Cardiac muscle cell (in vitro differentiated cells and primary cell): ENCODE measurements at regions not wholly inside any gene's neighbourhood (a gene's known extent, or its start where the extent isn't known, plus 50 kb on each side); places are given as distances from the start of the nearest gene placed in this dataset.

Source experiments
- DNase-seq, 2 donors: peaks; one replicate each; pipeline versions ENCODE4 v3.0.0 to v3.0.0-alpha.2; 2010 to 2017; ENCODE audit warnings: low read depth in 1 of 2, low spot score in 1 of 2
- H3K27ac ChIP-seq: fragments of 200-600 bp; sonication (generic); 2 replicates; pipeline ENCODE4 v1.5.1; 2016
- H3K27me3 ChIP-seq: fragments of 200-600 bp; sonication (generic); 2 replicates; pipeline ENCODE4 v1.6.0; 2016; ENCODE audit warnings: control low read depth
- H3K36me3 ChIP-seq: fragments of 200-600 bp; sonication (generic); 2 replicates; pipeline ENCODE4 v1.5.1; 2016; ENCODE audit warnings: control low read depth
- H3K4me1 ChIP-seq: fragments of 200-600 bp; sonication (generic); 2 replicates; pipeline ENCODE4 v1.8.1; 2017; ENCODE audit warnings: low read depth, mild to moderate bottlenecking, mixed run types
- H3K4me3 ChIP-seq: fragments of 200-600 bp; sonication (generic); 2 replicates; pipeline ENCODE4 v1.5.1; 2016; ENCODE audit warnings: mild to moderate bottlenecking
- H3K9me3 ChIP-seq: fragments of 200-600 bp; sonication (generic); 2 replicates; pipeline ENCODE4 v1.5.1; 2017; ENCODE audit warnings: low read depth, mild to moderate bottlenecking, control low read depth
- TF ChIP-seq, protein P1 (sequence below): IDR thresholded peaks from 2 replicates; pipeline ENCODE4 v1.5.1; 2012; ENCODE audit warnings: low read depth, mild to moderate bottlenecking, low read length

DNA sequence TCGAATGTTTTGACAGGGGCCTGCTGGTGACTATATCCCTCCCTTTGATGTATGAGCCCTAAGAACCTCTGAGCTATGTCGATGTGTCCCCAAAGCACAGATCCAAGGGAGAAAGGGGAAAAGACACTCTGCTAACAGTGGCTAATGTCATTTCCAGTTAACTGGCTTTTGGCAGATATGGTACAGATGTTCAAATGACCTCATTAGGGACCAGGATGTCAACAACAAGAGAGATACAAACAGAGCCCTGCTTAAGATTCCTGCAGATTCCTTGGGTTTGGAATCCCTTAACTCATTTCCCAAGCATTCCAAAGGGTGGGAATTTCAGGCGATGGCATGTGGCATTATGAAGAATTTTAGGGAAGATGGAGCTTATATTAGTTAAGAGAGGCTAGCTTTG lies 517.3 kb downstream of the SOX6 start:
- TF ChIP-seq, protein P1, sequence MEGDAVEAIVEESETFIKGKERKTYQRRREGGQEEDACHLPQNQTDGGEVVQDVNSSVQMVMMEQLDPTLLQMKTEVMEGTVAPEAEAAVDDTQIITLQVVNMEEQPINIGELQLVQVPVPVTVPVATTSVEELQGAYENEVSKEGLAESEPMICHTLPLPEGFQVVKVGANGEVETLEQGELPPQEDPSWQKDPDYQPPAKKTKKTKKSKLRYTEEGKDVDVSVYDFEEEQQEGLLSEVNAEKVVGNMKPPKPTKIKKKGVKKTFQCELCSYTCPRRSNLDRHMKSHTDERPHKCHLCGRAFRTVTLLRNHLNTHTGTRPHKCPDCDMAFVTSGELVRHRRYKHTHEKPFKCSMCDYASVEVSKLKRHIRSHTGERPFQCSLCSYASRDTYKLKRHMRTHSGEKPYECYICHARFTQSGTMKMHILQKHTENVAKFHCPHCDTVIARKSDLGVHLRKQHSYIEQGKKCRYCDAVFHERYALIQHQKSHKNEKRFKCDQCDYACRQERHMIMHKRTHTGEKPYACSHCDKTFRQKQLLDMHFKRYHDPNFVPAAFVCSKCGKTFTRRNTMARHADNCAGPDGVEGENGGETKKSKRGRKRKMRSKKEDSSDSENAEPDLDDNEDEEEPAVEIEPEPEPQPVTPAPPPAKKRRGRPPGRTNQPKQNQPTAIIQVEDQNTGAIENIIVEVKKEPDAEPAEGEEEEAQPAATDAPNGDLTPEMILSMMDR = no peak
- Histone ChIP-seq H3K36me3 (no peaks in the 10 kb centered on the region), H3K27me3 (no peaks in the 10 kb centered on the region), H3K27ac (no peak overlapping the region), H3K9me3 (no peaks in the 10 kb centered on the region), H3K4me1 (peaks cover 3% of the 10 kb centered on the region), H3K4me3 (no peak overlapping the region)
- DNase-seq = no peak

DNA sequence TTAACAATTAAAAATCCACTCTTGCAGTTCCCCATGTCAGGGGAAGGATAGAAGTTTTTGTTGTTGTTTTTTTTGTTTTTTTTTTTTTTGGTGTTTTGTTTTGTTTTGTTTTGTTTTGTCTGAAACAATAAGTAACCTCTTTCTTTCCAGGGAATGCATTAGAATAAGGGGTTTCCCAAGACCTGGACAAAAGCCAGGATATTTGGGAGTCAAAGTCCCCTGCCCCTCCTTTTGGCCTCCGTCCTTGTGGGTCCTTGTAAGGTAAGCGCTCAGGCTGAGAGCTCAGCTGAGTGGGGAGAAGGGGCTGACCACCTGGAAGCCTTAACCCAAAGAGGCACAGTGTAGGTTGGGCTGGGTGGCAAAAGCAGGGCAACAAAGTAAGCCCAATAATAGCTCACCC lies 515.4 kb downstream of the SOX6 start:
- Histone ChIP-seq H3K9me3 (no peaks in the 10 kb centered on the region), H3K36me3 (no peaks in the 10 kb centered on the region), H3K27me3 (no peaks in the 10 kb centered on the region), H3K4me3 (no peak overlapping the region), H3K27ac (no peak overlapping the region), H3K4me1 (peaks cover 3% of the 10 kb centered on the region)
- TF ChIP-seq, protein P1 = no peak
- DNase-seq = no peak

DNA sequence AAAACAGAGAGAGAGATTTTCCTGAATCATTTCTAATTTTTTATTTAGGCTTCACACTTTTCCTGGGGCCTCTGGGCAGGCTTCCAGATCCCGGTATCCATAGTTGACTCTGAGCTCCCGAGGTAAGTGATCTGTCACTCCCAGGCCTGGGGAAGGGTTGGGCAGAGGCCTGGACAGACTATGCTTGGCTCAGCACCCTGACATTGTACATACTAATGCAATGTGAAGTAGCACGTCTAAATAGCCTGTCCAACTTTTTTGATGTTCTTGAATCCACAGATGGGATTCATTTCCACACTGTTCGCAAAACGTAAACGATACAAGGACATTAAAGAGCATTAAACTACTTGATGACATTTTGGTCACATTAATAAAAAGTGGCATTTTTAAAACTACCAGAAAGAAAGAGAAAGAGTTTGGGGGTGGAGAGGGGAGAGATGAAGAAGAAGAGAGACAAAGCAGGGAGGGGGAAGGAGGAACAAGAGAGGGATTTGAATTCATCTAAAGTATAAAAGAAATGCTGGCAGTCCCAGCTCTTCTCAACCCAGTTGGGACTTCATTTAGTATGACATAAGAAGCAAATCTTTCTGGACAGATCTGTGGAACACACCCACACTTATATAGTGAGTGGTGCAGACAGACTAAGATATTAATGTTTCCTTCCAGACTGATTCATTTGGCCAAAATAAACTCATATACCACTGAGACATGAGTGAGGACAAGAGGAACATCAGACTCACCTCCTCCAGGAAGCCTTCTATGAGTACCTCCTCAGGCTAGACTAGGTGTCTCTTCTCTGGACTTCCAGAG lies 514.2 kb downstream of the SOX6 start:
- no peaks in the 10 kb centered on the region for H3K27me3 ChIP-seq
- DNase-seq = peak in 1 of 2 donors; percentile 31
- H3K4me1 ChIP-seq = peaks cover 3% of the 10 kb centered on the region

DNA sequence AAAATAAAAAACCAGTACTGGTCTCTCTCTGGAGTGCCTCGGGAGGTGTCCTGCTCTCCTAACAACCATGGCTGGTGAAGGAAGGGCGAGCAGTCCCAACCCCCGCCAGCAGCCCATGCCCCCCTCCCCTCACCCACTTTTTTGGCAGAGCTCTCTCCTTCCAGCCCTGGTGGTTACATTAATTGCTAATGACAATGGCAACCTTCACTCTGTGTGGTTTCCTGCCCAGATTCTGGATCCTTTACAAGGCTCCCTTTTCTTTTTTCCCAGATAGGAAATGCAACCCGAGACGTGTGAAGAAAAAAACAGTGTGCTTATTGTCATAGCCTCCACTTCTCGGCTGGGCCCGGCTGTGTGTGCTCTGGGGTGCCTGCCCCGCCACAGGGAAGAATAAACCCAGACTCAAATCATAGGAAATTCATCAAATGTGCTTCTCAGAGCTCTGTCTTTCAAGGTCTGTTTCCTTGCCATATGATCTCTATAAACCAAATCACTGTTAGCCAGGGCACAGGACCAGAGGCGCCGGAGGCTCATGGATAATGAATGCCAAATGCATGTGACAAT lies 513.0 kb downstream of the SOX6 start:
- H3K4me1 ChIP-seq = peaks cover 3% of the 10 kb centered on the region
- no peaks in the 10 kb centered on the region for H3K36me3 ChIP-seq
- H3K27ac ChIP-seq = no peak overlapping the region
- no peaks in the 10 kb centered on the region for H3K9me3 ChIP-seq
- TF ChIP-seq, protein P1 = no peak
- no peaks in the 10 kb centered on the region for H3K27me3 ChIP-seq
- no peak overlapping the region for H3K4me3 ChIP-seq
- peak in 1 of 2 donors; percentile 71 for DNase-seq

More for the DNA sequence above, 514.2 kb downstream of the SOX6 start:
- Histone ChIP-seq H3K36me3 (no peaks in the 10 kb centered on the region), H3K4me3 (no peak overlapping the region), H3K27ac (no peak overlapping the region), H3K9me3 (no peaks in the 10 kb centered on the region)
- TF ChIP-seq, protein P1 = no peak

DNA sequence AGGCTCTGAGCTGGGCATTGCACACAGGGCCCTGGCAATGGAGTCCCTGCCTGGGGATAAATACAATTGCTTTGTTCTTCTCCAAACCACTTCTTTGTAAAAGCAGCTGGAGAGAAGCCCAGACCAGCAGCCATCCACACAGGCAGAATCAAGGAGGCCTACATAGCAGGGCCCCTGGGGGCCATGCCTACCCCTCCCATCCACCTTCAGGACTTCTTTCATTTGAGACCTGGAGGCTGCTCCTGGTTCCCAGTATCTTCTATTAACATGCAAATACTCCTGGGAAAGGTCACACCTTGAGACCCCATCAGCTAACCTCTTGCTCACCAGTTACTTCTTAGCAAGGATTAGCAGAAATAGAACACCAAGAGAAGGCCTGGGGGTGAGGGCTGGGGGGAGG lies 511.1 kb downstream of the SOX6 start:
- no peaks in the 10 kb centered on the region for H3K36me3 ChIP-seq
- H3K27me3 ChIP-seq = no peaks in the 10 kb centered on the region
- peaks cover 3% of the 10 kb centered on the region for H3K4me1 ChIP-seq
- TF ChIP-seq, protein P1 = no peak
- no peak overlapping the region for H3K4me3 ChIP-seq
- no peaks in the 10 kb centered on the region for H3K9me3 ChIP-seq
- H3K27ac ChIP-seq = no peak overlapping the region
- DNase-seq = no peak
